Prostate gland (tissue), 2 donors: ENCODE measurements at regions not wholly inside any gene's neighbourhood (a gene's known extent, or its start where the extent isn't known, plus 50 kb on each side); places are given as distances from the start of the nearest gene placed in this dataset.

Experiments
- CTCF ChIP-seq, 4 experiments: fragments of 200-600 bp in 2 of 4; fragments of 450-650 bp in 2 of 4; sonication (generic) in 2 of 4; IDR thresholded peaks; 1 replicate in 3 of 4; 2 replicates in 1 of 4; pipeline ENCODE4 v1.5.1; 2016 to 2019; ENCODE audit warnings: antibody characterized with exemption in 4 of 4, mild to moderate bottlenecking in 2 of 4, moderate library complexity in 2 of 4
- POLR2AphosphoS5 ChIP-seq: sonication (generic); formaldehyde crosslinking; IDR thresholded peaks from one replicate; pipeline ENCODE4 v1.6.1; 2017; ENCODE audit warnings: antibody characterized with exemption

GRCh38 chr4:104909376-104909775, 237.3 kb upstream of the TET2 start:
- TF ChIP-seq POLR2AphosphoS5, result no peak
- no peak for TF ChIP-seq CTCF (IDR thresholded peaks at IDR 0.05)
